B cell (primary cell): ENCODE measurements at regions not wholly inside any gene's neighbourhood (a gene's known extent, or its start where the extent isn't known, plus 50 kb on each side); places are given as distances from the start of the nearest gene placed in this dataset.

Experiments
- CTCF ChIP-seq: fragments of 200-600 bp; IDR thresholded peaks from one replicate; pipeline ENCODE4 v1.8.0; 2022; ENCODE audit warnings: antibody characterized with exemption, mild to moderate bottlenecking
- EZH2 ChIP-seq: IDR thresholded peaks from 2 replicates; pipeline ENCODE4 v1.6.1; 2012; ENCODE audit warnings: borderline replicate concordance, low read depth, mild to moderate bottlenecking, moderate library complexity, low read length; ENCODE audit not compliant: insufficient read depth, poor library complexity, severe bottlenecking

GRCh38 chr13:106898231-106898630, 330.3 kb upstream of the ARGLU1 start:
- TF ChIP-seq CTCF (no peak), EZH2 (no peak)
